ENCODE measurements at regions not wholly inside any gene's neighbourhood (a gene's known extent, or its start where the extent isn't known, plus 50 kb on each side); places are given as distances from the start of the nearest gene placed in this dataset.
"Not testable (repeated sequence)": the region's sequence is repeated elsewhere in the genome, so short reads cannot be mapped to it uniquely, and the experiment has no call there.

- H3K27ac Mint-ChIP-seq; H3K4me3 Mint-ChIP-seq (ENCODE audit: low read depth); DNase-seq (ENCODE audit: low spot score, unreplicated experiment); H3K27me3 Mint-ChIP-seq: not testable (repeated sequence)
- peaks cover 10% of the 10 kb centered on the region for H3K9me3 Mint-ChIP-seq (ENCODE audit: low read depth)
- H3K36me3 Mint-ChIP-seq (ENCODE audit: insufficient read depth), result peaks cover 12% of the 10 kb centered on the region
- H3K4me1 Mint-ChIP-seq (ENCODE audit: low read depth), result peaks cover 30% of the 10 kb centered on the region
Observed at GRCh38 chr22:23450821-23451220, 129.3 kb downstream of the IGLL1 start.

GRCh38 chr22:23450434-23450795 lies 129.7 kb downstream of the IGLL1 start:
- Mint-ChIP-seq H3K9me3 (ENCODE audit: low read depth) (peaks cover 10% of the 10 kb centered on the region), H3K4me1 (ENCODE audit: low read depth) (peaks cover 30% of the 10 kb centered on the region), H3K36me3 (ENCODE audit: insufficient read depth) (peaks cover 12% of the 10 kb centered on the region), H3K27me3 (no peaks in the 10 kb centered on the region), H3K4me3 (ENCODE audit: low read depth) (no peak overlapping the region), H3K27ac (no peak overlapping the region)
- no peak for DNase-seq (ENCODE audit: low spot score, unreplicated experiment)
- TF ChIP-seq CTCF (IDR thresholded peaks at IDR 0.05; ENCODE audit: unreplicated experiment), result no peak

- not testable (repeated sequence) for H3K27me3 Mint-ChIP-seq; H3K4me3 Mint-ChIP-seq (ENCODE audit: low read depth); DNase-seq (ENCODE audit: low spot score, unreplicated experiment); H3K27ac Mint-ChIP-seq
- peaks cover 27% of the 10 kb centered on the region for H3K4me1 Mint-ChIP-seq (ENCODE audit: low read depth)
- H3K36me3 Mint-ChIP-seq (ENCODE audit: insufficient read depth), result peaks cover 12% of the 10 kb centered on the region
- peaks cover 10% of the 10 kb centered on the region for H3K9me3 Mint-ChIP-seq (ENCODE audit: low read depth)
Observed at GRCh38 chr22:23449748-23450433, 130.2 kb downstream of the IGLL1 start.

- not testable (repeated sequence) for H3K27ac Mint-ChIP-seq; H3K4me3 Mint-ChIP-seq (ENCODE audit: low read depth); DNase-seq (ENCODE audit: low spot score, unreplicated experiment); H3K27me3 Mint-ChIP-seq
- H3K4me1 Mint-ChIP-seq (ENCODE audit: low read depth), result peaks cover 17% of the 10 kb centered on the region
- peaks cover 17% of the 10 kb centered on the region for H3K9me3 Mint-ChIP-seq (ENCODE audit: low read depth)
- H3K36me3 Mint-ChIP-seq (ENCODE audit: insufficient read depth), result peaks cover 17% of the 10 kb centered on the region
Observed at GRCh38 chr22:23448499-23449288, 131.4 kb downstream of the IGLL1 start.

- H3K9me3 Mint-ChIP-seq (ENCODE audit: low read depth), result peaks cover 17% of the 10 kb centered on the region
- peaks cover 2% of the 10 kb centered on the region for H3K4me1 Mint-ChIP-seq (ENCODE audit: low read depth)
- no peak for DNase-seq (ENCODE audit: low spot score, unreplicated experiment)
- H3K4me3 Mint-ChIP-seq (ENCODE audit: low read depth), result no peak overlapping the region
- H3K27ac Mint-ChIP-seq, result no peak overlapping the region
- H3K27me3 Mint-ChIP-seq, result no peaks in the 10 kb centered on the region
- no peak for TF ChIP-seq CTCF (IDR thresholded peaks at IDR 0.05; ENCODE audit: unreplicated experiment)
- H3K36me3 Mint-ChIP-seq (ENCODE audit: insufficient read depth), result peaks cover 21% of the 10 kb centered on the region
Observed at GRCh38 chr22:23446796-23447350, 133.2 kb downstream of the IGLL1 start.

- not testable (repeated sequence) for H3K4me1 Mint-ChIP-seq (ENCODE audit: low read depth); H3K27me3 Mint-ChIP-seq; DNase-seq (ENCODE audit: low spot score, unreplicated experiment); H3K4me3 Mint-ChIP-seq (ENCODE audit: low read depth); H3K27ac Mint-ChIP-seq
- H3K36me3 Mint-ChIP-seq (ENCODE audit: insufficient read depth), result peaks cover 21% of the 10 kb centered on the region
- H3K9me3 Mint-ChIP-seq (ENCODE audit: low read depth), result peaks cover 17% of the 10 kb centered on the region
Observed at GRCh38 chr22:23446194-23446593, 133.9 kb downstream of the IGLL1 start.

- H3K27ac Mint-ChIP-seq; DNase-seq (ENCODE audit: low spot score, unreplicated experiment); H3K27me3 Mint-ChIP-seq; H3K4me1 Mint-ChIP-seq (ENCODE audit: low read depth); H3K4me3 Mint-ChIP-seq (ENCODE audit: low read depth): not testable (repeated sequence)
- peaks cover 17% of the 10 kb centered on the region for H3K9me3 Mint-ChIP-seq (ENCODE audit: low read depth)
- peaks cover 23% of the 10 kb centered on the region for H3K36me3 Mint-ChIP-seq (ENCODE audit: insufficient read depth)
Observed at GRCh38 chr22:23443905-23444304, 136.2 kb downstream of the IGLL1 start.

GRCh38 chr22:23439581-23439980 lies 140.5 kb downstream of the IGLL1 start:
- H3K36me3 Mint-ChIP-seq (ENCODE audit: insufficient read depth); H3K27ac Mint-ChIP-seq; DNase-seq (ENCODE audit: low spot score, unreplicated experiment); H3K4me3 Mint-ChIP-seq (ENCODE audit: low read depth); H3K9me3 Mint-ChIP-seq (ENCODE audit: low read depth); H3K27me3 Mint-ChIP-seq; H3K4me1 Mint-ChIP-seq (ENCODE audit: low read depth): not testable (repeated sequence)

Data from progenitor cell of endocrine pancreas (in vitro differentiated cells).